ENCODE measurements at regions not wholly inside any gene's neighbourhood (a gene's known extent, or its start where the extent isn't known, plus 50 kb on each side); places are given as distances from the start of the nearest gene placed in this dataset.
A peak's percentile ranks its signal among the peaks of the same experiment; 100 is the strongest.

DNA sequence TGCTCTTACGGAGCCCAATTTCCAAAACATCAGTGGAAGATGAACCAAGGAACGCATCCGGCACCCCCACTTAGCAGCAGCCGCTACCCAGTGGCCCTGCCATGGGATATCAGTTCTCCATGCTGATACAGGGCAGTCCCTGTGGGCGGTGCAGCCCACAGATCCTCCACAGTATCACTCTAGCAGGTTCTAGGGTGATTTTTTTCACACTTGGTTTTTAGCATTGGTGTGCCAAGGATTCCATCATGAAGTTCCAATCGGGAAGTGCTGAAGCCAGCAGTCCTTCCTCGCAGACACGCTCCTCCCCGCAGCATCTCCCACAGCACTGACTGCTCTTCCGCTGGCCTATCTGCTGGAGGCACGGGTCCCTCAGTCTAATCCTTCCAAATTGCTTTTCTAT lies 261.9 kb downstream of the SYK start:
- TF ChIP-seq, protein P1, sequence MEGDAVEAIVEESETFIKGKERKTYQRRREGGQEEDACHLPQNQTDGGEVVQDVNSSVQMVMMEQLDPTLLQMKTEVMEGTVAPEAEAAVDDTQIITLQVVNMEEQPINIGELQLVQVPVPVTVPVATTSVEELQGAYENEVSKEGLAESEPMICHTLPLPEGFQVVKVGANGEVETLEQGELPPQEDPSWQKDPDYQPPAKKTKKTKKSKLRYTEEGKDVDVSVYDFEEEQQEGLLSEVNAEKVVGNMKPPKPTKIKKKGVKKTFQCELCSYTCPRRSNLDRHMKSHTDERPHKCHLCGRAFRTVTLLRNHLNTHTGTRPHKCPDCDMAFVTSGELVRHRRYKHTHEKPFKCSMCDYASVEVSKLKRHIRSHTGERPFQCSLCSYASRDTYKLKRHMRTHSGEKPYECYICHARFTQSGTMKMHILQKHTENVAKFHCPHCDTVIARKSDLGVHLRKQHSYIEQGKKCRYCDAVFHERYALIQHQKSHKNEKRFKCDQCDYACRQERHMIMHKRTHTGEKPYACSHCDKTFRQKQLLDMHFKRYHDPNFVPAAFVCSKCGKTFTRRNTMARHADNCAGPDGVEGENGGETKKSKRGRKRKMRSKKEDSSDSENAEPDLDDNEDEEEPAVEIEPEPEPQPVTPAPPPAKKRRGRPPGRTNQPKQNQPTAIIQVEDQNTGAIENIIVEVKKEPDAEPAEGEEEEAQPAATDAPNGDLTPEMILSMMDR (conservative IDR thresholded peaks at IDR 0.05; ENCODE audit: low read depth, low read length): no peak
- DNase-seq (ENCODE audit: low read depth): no peak
- H3K4me3 ChIP-seq (ENCODE audit: low read depth, low read length): no peak overlapping the region

DNA sequence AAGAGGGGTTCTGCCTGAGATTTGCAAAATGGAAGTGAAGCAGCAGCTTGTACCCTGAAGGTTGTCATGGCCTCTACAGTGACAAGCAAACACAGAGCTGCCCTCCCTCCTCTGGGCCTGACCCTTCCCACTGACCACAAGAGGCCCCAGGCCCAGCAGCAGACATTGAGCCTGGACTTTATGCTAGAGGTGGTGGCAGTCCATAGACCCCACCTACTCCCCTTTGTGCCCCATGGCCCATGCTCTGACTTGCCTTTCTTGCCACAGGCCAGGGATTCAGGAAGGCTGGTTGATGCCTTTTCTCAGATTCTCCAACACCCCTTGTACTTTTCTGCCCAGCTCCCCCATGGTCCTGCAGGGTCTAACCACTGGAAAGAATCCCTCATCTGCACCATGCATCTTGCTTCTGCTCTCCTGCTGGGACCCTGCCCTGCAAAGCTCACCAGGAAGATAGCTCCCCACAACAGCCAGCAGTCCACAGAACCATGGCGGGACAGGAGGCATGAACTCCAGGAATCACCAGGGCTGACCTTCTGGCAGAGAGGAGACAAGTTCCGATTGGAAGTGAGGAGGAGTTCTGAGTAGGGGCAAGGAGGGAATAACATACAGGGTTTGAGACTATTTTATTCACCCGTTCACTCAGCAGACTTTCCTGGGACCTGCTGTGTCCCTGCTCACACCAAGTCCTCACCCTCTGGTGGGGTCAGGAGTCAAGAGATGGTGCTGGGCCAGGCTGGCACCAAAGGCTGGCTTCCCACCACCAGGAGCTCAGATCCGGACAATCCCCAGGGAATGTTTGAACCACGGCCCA lies 263.8 kb downstream of the SYK start:
- no peak for DNase-seq (ENCODE audit: low read depth)
- H3K4me3 ChIP-seq (ENCODE audit: low read depth, low read length): no peak overlapping the region
- TF ChIP-seq, protein P1 (conservative IDR thresholded peaks at IDR 0.05; ENCODE audit: low read depth, low read length): no peak

DNA sequence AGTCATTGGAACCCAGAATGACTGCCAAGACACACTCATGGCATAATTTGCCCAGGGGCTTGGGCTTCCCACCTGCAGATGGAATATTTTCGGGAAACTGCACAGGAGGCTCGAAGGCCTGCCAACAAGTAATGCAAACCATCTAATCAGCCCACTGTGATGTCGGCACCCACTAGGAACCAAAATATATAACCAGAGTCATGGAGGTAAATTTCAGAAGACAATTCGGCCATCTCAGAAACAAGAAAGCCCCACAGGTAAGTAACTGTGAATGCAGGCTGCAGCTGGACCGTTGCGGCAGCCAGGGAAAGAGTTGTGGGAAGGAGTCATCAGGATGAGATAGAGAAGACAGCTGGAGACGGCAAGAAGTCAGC lies 264.4 kb downstream of the SYK start:
- TF ChIP-seq, protein P1 (conservative IDR thresholded peaks at IDR 0.05; ENCODE audit: low read depth, low read length): no peak
- H3K4me3 ChIP-seq (ENCODE audit: low read depth, low read length): no peak overlapping the region
- DNase-seq (ENCODE audit: low read depth): no peak

DNA sequence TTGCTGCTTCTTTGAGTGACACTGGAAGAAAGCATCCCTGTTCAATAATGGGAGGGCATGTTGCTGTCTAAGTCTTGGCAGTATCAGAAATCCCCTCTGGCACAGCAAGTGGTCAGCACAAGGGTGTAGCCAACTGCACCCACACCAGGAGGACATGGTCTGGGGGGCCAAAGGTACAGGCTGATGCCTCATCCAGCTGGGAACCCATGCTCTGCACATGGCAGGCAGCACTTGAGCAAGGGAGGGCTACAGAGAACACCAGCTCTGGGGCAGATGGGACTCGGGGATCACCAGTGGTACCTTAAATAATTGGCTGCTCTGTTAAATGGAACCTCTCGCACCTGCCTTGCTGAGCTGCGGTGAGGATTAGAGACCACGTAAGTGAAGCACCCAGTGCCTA lies 265.2 kb downstream of the SYK start:
- TF ChIP-seq, protein P1 (conservative IDR thresholded peaks at IDR 0.05; ENCODE audit: low read depth, low read length): no peak
- H3K4me3 ChIP-seq (ENCODE audit: low read depth, low read length): no peak overlapping the region
- DNase-seq (ENCODE audit: low read depth): no peak

DNA sequence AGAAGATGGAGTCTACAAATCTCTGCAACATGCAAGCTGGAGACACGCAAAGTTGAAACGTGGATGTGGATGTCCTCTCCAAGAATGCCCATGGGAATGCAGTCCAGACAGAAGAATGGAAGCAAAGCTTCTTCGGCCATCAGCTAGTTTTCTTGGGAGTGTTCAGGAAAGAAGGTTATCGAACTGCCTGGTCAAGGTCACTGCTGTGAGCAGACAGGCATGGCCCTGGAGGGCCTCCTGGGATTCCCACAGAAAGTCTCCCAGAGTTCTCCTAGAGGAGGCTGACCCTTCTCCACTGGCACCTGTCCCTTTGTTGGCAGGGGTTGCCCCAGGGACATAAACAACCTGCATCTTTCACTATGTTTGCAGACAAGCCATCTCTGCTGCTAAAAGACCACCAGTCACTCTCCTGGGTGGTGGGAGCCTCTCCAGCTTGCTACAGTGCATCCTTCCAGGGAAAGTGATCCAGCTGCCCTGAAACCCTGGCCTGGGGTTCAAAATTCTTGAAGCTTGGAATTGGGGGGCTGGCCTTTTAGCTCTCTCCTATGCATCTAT lies 265.8 kb downstream of the SYK start:
- TF ChIP-seq, protein P1 (conservative IDR thresholded peaks at IDR 0.05; ENCODE audit: low read depth, low read length): no peak
- H3K4me3 ChIP-seq (ENCODE audit: low read depth, low read length): no peak overlapping the region
- DNase-seq (ENCODE audit: low read depth): no peak

DNA sequence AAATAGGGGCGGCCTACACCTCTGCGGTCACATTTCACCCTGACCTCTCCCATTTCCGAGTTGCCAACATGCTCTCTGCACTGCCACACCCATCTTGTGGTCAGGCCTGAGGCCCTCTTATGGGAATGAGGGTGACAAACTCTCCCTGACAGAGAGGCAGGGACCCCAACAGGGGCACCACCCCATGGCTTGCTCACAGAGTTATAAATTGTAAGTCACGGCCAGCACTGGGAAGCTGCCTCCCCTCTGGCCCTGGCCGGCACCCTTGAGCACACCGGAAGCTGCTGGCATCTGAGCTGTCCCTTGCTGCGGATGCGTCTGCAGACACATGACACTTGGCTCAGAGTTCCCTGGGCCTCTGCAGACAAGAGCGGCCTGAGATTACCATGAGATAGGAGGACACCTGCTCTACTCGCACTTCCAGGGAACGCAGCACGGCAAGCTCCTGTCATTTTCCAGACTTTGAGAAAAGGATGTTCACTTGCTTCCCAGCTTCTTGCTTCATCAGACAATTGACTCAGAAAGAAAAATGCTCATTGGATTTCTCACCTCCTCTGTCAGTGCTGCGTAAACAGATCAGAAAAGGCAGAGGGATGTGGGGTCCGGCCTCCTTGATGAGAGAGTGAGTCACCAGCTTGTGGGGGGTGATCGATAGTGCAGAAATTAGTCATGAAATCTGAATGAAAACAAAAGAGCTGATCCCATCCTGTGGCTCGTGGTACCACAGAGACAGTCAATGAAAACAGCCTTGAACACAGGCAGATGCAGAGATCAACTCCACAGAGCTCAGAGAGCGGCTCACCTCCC lies 269.8 kb downstream of the SYK start:
- no peak overlapping the region for H3K4me3 ChIP-seq (ENCODE audit: low read depth, low read length)
- TF ChIP-seq, protein P1 (conservative IDR thresholded peaks at IDR 0.05; ENCODE audit: low read depth, low read length): no peak
- DNase-seq (ENCODE audit: low read depth): peak; percentile 84

Measured in epithelial cell of proximal tubule (primary cell).